ENCODE measurements at regions not wholly inside any gene's neighbourhood (a gene's known extent, or its start where the extent isn't known, plus 50 kb on each side); places are given as distances from the start of the nearest gene placed in this dataset.

- no peak for TF ChIP-seq CTCF (IDR thresholded peaks at IDR 0.05)
- TF ChIP-seq POLR2A (IDR thresholded peaks at IDR 0.05) = no peak
- no peak for TF ChIP-seq POLR2AphosphoS5 (IDR thresholded peaks at IDR 0.05)
Measured at GRCh38 chr1:78373676-78374075, 117.1 kb upstream of the PTGFR start.
